Right lobe of liver (tissue), 4 donors: ENCODE measurements at regions not wholly inside any gene's neighbourhood (a gene's known extent, or its start where the extent isn't known, plus 50 kb on each side); places are given as distances from the start of the nearest gene placed in this dataset.

ENCODE experiments used
- CTCF ChIP-seq, 4 donors: fragments of 200-600 bp in 3 of 4; fragments of 450-650 bp in 1 of 4; IDR thresholded peaks; one replicate each; pipeline versions ENCODE4 v1.5.1 to v1.8.0; 2016 to 2022; ENCODE audit warnings: antibody characterized with exemption in 4 of 4, mild to moderate bottlenecking in 2 of 4
- POLR2A ChIP-seq: fragments of 450-650 bp; IDR thresholded peaks from one replicate; pipeline ENCODE4 v1.6.1; 2017; ENCODE audit warnings: antibody characterized with exemption, mild to moderate bottlenecking
- donor health status: DM: no; HTN: no; CAD: no.
- donor health status: DM: no; HTN: no; CAD: no.
- donor health status: DM: no; HTN: yes; CAD: no.

GRCh38 chr5:18043344-18043743, 409.1 kb downstream of the TAF11L14 start:
- TF ChIP-seq CTCF (IDR thresholded peaks at IDR 0.05): no peak
- no peak for TF ChIP-seq POLR2A
